IMR-90 (cell line): ENCODE measurements at regions not wholly inside any gene's neighbourhood (a gene's known extent, or its start where the extent isn't known, plus 50 kb on each side); places are given as distances from the start of the nearest gene placed in this dataset.
"Not testable (repeated sequence)": the region's sequence is repeated elsewhere in the genome, so short reads cannot be mapped to it uniquely, and the experiment has no call there.

ENCODE experiments used
- ATAC-seq: fragments of 200-7000 bp; cut with Tn5 transposase; 2 replicates; pipeline ENCODE4 v1.9.1; 2020; ENCODE audit warnings: low read depth, mild to moderate bottlenecking, moderate library complexity
- BruUV-seq: library from RNA; stranded (reverse); fragments of 400-500 nt; replicated peaks from 2 replicates; lab custom pipeline; 2021; lab: Mats Ljungman, UMichigan
- CTCF ChIA-PET: fragments of 300-600 bp; formaldehyde crosslinking; extraction: SDS; loops from one replicate; lab custom pipeline; 2021; ENCODE audit warnings: antibody characterized with exemption; lab: Yijun Ruan, JAX
- POLR2A ChIA-PET: fragments of 300-600 bp; sonication (Branson Sonifier 250); formaldehyde crosslinking; loops from one replicate; lab custom pipeline; 2022; ENCODE audit warnings: antibody characterized with exemption; ENCODE audit not compliant: unreplicated experiment; lab: Charles Lee
- DNase-seq: peaks from one replicate; pipeline ENCODE4 v3.0.0; 2013
- H2AFZ ChIP-seq: replicated peaks from 2 replicates; pipeline ENCODE3; 2013; ENCODE audit warnings: low read length, mild to moderate bottlenecking; ENCODE audit not compliant: poor library complexity
- H2AK5ac ChIP-seq: 2 replicates; pipeline ENCODE4 v1.6.1; 2013; ENCODE audit warnings: low read depth, low read length, inconsistent platforms
- H2AK9ac ChIP-seq: replicated peaks from 2 replicates; pipeline ENCODE3; 2013; ENCODE audit warnings: mild to moderate bottlenecking, low read depth, low read length, moderate library complexity; ENCODE audit not compliant: poor library complexity
- H2BK120ac ChIP-seq: 2 replicates; pipeline ENCODE4 v1.6.1; 2013; ENCODE audit warnings: low read depth, low read length, inconsistent platforms
- H2BK15ac ChIP-seq: 3 replicates; pipeline ENCODE4 v1.6.1; 2013; ENCODE audit warnings: low read depth, low read length, inconsistent platforms
- H2BK20ac ChIP-seq: 2 replicates; pipeline ENCODE4 v1.6.1; 2013; ENCODE audit warnings: low read depth, mild to moderate bottlenecking, inconsistent platforms, low read length, moderate library complexity
- H2BK5ac ChIP-seq: 2 replicates; pipeline ENCODE4 v1.6.1; 2013; ENCODE audit warnings: mild to moderate bottlenecking, low read depth, low read length, inconsistent platforms; ENCODE audit not compliant: poor library complexity, severe bottlenecking
- H3K14ac ChIP-seq: replicated peaks from 2 replicates; pipeline ENCODE4 v1.6.1; 2013; ENCODE audit warnings: low read depth, low read length, inconsistent platforms
- H3K18ac ChIP-seq: 2 replicates; pipeline ENCODE4 v1.6.1; 2013; ENCODE audit warnings: low read depth, low read length, control low read depth
- H3K23ac ChIP-seq: 2 replicates; pipeline ENCODE4 v1.6.1; 2013; ENCODE audit warnings: low read depth, low read length, inconsistent platforms
- H3K27ac ChIP-seq: 2 replicates; pipeline ENCODE4 v1.5.1; 2013; ENCODE audit warnings: mild to moderate bottlenecking, control low read depth, low read length; ENCODE audit not compliant: insufficient read depth
- H3K27me3 ChIP-seq: 2 replicates; pipeline ENCODE4 v1.6.1; 2013; ENCODE audit warnings: low read length; ENCODE audit not compliant: control insufficient read depth, insufficient read depth
- H3K36me3 ChIP-seq: 2 replicates; pipeline ENCODE4 v1.6.1; 2013; ENCODE audit warnings: low read length, mixed read lengths; ENCODE audit not compliant: control insufficient read depth, insufficient read depth
- H3K4ac ChIP-seq: 2 replicates; pipeline ENCODE4 v1.6.1; 2013; ENCODE audit warnings: low read depth, low read length, inconsistent platforms
- H3K4me1 ChIP-seq: 2 replicates; pipeline ENCODE4 v1.6.1; 2013; ENCODE audit warnings: low read length, mixed read lengths; ENCODE audit not compliant: control insufficient read depth, insufficient read depth
- H3K4me2 ChIP-seq: 2 replicates; pipeline ENCODE4 v1.6.1; 2013; ENCODE audit warnings: low read depth, mild to moderate bottlenecking, control low read depth, low read length, moderate library complexity
- H3K4me3 ChIP-seq: 2 replicates; pipeline ENCODE4 v1.5.1; 2013; ENCODE audit warnings: low read depth, mild to moderate bottlenecking, control low read depth, low read length, moderate library complexity; ENCODE audit not compliant: insufficient read depth
- H3K56ac ChIP-seq: 2 replicates; pipeline ENCODE4 v1.6.1; 2013; ENCODE audit warnings: low read length, inconsistent platforms; ENCODE audit not compliant: insufficient read depth; ENCODE audit errors: extremely low read depth
- H3K79me1 ChIP-seq, 2 experiments: 2 replicates each; pipeline ENCODE4 v1.6.1; 2013; ENCODE audit warnings: low read length in 2 of 2, inconsistent platforms in 1 of 2, low read depth in 1 of 2
- H3K9ac ChIP-seq: 2 replicates; pipeline ENCODE4 v1.6.1; 2013; ENCODE audit warnings: low read depth, low read length, control low read depth
- H3K9me1 ChIP-seq: 2 replicates; pipeline ENCODE4 v1.6.1; 2013; ENCODE audit warnings: low read length, inconsistent platforms; ENCODE audit not compliant: insufficient read depth
- H3K9me3 ChIP-seq: 2 replicates; pipeline ENCODE4 v1.6.1; 2013; ENCODE audit warnings: low read length; ENCODE audit not compliant: control insufficient read depth, insufficient read depth
- H4K20me1 ChIP-seq: 2 replicates; pipeline ENCODE4 v1.6.1; 2013; ENCODE audit warnings: low read length, inconsistent platforms; ENCODE audit not compliant: insufficient read depth
- H4K5ac ChIP-seq: 2 replicates; pipeline ENCODE4 v1.6.1; 2013; ENCODE audit warnings: mild to moderate bottlenecking, low read depth, low read length, control low read depth
- H4K8ac ChIP-seq, 2 experiments: 2 replicates each; pipeline ENCODE4 v1.6.1; 2013; ENCODE audit warnings: low read depth in 2 of 2, low read length in 2 of 2, control low read depth in 1 of 2, inconsistent platforms in 1 of 2
- H4K91ac ChIP-seq: 2 replicates; pipeline ENCODE4 v1.6.1; 2013; ENCODE audit warnings: low read depth, low read length, inconsistent platforms; ENCODE audit not compliant: insufficient read depth
- CEBPB ChIP-seq: IDR thresholded peaks from 2 replicates; pipeline ENCODE4 v1.6.1; 2012; ENCODE audit warnings: low read depth, low read length, improper control_type of control experiment
- FOS ChIP-seq: fragments of 150-350 bp; IDR thresholded peaks from 2 replicates; pipeline ENCODE4 v1.6.1; 2016; ENCODE audit warnings: low read depth, low read length
- MAFK ChIP-seq: IDR thresholded peaks from 2 replicates; pipeline ENCODE4 v1.6.1; 2012; ENCODE audit warnings: low read depth, low read length, improper control_type of control experiment
- MXI1 ChIP-seq: IDR thresholded peaks from 2 replicates; pipeline ENCODE4 v1.6.1; 2012; ENCODE audit warnings: low read depth, mild to moderate bottlenecking, low read length, moderate library complexity, borderline replicate concordance
- RAD21 ChIP-seq: IDR thresholded peaks from 2 replicates; pipeline ENCODE4 v1.6.1; 2012; ENCODE audit warnings: low read length, improper control_type of control experiment
- USF2 ChIP-seq: fragments of 150-350 bp; IDR thresholded peaks from 2 replicates; pipeline ENCODE4 v1.6.1; 2017; ENCODE audit warnings: mild to moderate bottlenecking, antibody characterized with exemption, low read length, low read depth
- WGBS, 2 experiments: methylation state at CpG; one replicate each; pipeline versions ENCODE4 v1.1.5 to v1.1.7; 2013; ENCODE audit warnings: missing lambda C conversion rate in 2 of 2; ENCODE audit not compliant: insufficient read length in 1 of 2; ENCODE audit errors: extremely low coverage in 2 of 2; 5-methylcytosine and 5-hydroxymethylcytosine counted together
- dilution Hi-C: fragments of 300-500 bp; cut with HindIII; formaldehyde crosslinking; loops from one replicate; pipeline ENCODE4 v1.14.3; 2018; ENCODE audit warnings: low sequenced_read_pairs; ENCODE audit not compliant: unreplicated experiment
- in situ Hi-C: fragments of 300-500 bp; cut with MboI; formaldehyde crosslinking; loops from 3 replicates; pipeline ENCODE4 v1.14.3; 2019; ENCODE audit warnings: low sequenced_read_pairs, inconsistent platforms, mixed read lengths
- intact Hi-C: fragments of 100-400 bp; cut with micrococcal nuclease; formaldehyde crosslinking; loops from 2 replicates; pipeline ENCODE4 v1.10.0; 2022

- intact Hi-C loops = no loop called here
- no peak overlapping the region for H3K4ac ChIP-seq
- ATAC-seq = no peak
- in situ Hi-C loops = no loop called here
- no peak overlapping the region for H3K14ac ChIP-seq
- no peaks in the 10 kb centered on the region for H3K9me3 ChIP-seq
- no peak overlapping the region for H3K18ac ChIP-seq
- H4K8ac ChIP-seq = no peak overlapping the region
- POLR2A ChIA-PET = no interaction called here
- H2BK15ac ChIP-seq = no peak overlapping the region
- no peak overlapping the region for H2AK9ac ChIP-seq
- no peaks in the 10 kb centered on the region for H3K9me1 ChIP-seq
- CTCF ChIA-PET = interaction anchor here (0.6 kb wide), 1 partner anchor 50 kb away, joined by 3 read pairs; no protein-coding TSS in a partner anchor
- H3K4me3 ChIP-seq = no peak overlapping the region
- no peaks in the 10 kb centered on the region for H3K36me3 ChIP-seq
- no peak overlapping the region for H4K5ac ChIP-seq
- H4K91ac ChIP-seq = no peak overlapping the region
- BruUV-seq = no TSS peak
- no peak overlapping the region for H3K56ac ChIP-seq
- dilution Hi-C loops = no loop called here
- no peaks in the 10 kb centered on the region for H3K79me1 ChIP-seq
- no peak for DNase-seq
- no peak overlapping the region for H2BK5ac ChIP-seq
- H3K4me1 ChIP-seq = no peaks in the 10 kb centered on the region
- no peak overlapping the region for H2AFZ ChIP-seq
- H3K27ac ChIP-seq = no peak overlapping the region
- H4K20me1 ChIP-seq = no peaks in the 10 kb centered on the region
- no peak overlapping the region for H3K9ac ChIP-seq
- no peak overlapping the region for H2BK120ac ChIP-seq
- no peak overlapping the region for H2BK20ac ChIP-seq
- H3K4me2 ChIP-seq = no peak overlapping the region
- no peaks in the 10 kb centered on the region; the same call in 1 of the 2 replicates for H3K27me3 ChIP-seq
- TF ChIP-seq CEBPB (no peak), USF2 (no peak), RAD21 (no peak), MAFK (no peak), FOS (no peak), MXI1 (no peak)
- H3K23ac ChIP-seq = no peak overlapping the region
- H2AK5ac ChIP-seq = no peak overlapping the region
These were observed 104.8 kb upstream of the POU3F1 start for GRCh38 chr1:38151399-38151798.

DNA sequence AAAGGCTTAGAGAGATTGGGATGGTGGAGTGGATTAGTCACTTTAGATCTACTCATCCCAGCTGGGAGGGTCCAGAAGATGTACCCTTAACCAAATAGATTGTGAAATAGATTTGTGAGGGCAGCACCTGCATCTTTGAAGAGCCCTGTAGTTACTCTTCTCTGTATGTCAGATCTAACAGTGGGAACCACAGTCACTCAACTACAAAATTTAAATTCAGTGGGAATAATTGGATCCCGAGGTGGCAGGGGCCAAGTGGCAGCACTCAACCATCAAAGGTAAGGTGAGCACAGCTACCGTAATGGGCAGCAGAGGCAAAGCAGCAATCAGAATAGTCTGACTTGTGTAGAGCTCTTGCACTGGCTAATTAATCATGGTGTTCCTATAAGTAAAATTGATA lies 99.5 kb upstream of the POU3F1 start:
- H3K9me1 ChIP-seq, H2AK5ac ChIP-seq, POLR2A ChIA-PET, H3K4me1 ChIP-seq, H3K9me3 ChIP-seq, H2BK15ac ChIP-seq, H3K36me3 ChIP-seq, in situ Hi-C loops, H2BK120ac ChIP-seq, H3K23ac ChIP-seq, BruUV-seq, H3K4me3 ChIP-seq, H3K56ac ChIP-seq, H3K27ac ChIP-seq, H3K9ac ChIP-seq, H2AK9ac ChIP-seq, H2BK20ac ChIP-seq, CTCF ChIA-PET, H4K5ac ChIP-seq, intact Hi-C loops, H3K4me2 ChIP-seq, H2AFZ ChIP-seq, H4K8ac ChIP-seq, H3K4ac ChIP-seq, H3K79me1 ChIP-seq, H3K14ac ChIP-seq, H4K91ac ChIP-seq, H3K18ac ChIP-seq, dilution Hi-C loops, DNase-seq, ATAC-seq, H4K20me1 ChIP-seq, H2BK5ac ChIP-seq: not testable (repeated sequence)
- no CpG with 5 or more reads among the region's 2 CpGs for WGBS, 2 experiments
- peaks cover 12% of the 10 kb centered on the region for H3K27me3 ChIP-seq
